ENCODE measurements at regions not wholly inside any gene's neighbourhood (a gene's known extent, or its start where the extent isn't known, plus 50 kb on each side); places are given as distances from the start of the nearest gene placed in this dataset.

DNA sequence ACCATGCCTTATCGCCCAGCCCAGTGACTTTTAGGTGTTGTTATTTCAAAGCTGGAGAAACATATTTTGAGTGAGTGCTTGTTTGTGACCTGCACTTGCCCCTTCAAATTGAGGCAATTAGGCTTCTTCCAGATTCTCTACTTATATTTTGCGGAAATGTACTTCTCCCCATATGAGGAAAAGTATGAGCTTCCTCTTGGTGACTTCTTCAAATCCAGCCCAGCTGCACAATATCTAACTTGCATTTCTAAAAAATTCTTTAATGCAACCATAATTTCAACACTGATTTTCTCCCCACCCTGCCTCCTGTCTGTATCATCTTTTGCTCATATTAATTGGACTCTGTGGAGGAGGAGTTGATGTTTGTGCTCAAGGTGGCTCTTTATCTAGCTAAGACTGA lies 391.2 kb upstream of the POU3F3 start:
- Histone ChIP-seq H3K27ac (no peak overlapping the region), H3K4me1 (no peaks in the 10 kb centered on the region), H3K27me3 (no peaks in the 10 kb centered on the region), H3K36me3 (no peaks in the 10 kb centered on the region), H3K4me3 (no peak overlapping the region), H3K9me3 (no peaks in the 10 kb centered on the region)
- TF ChIP-seq POLR2AphosphoS5 (IDR thresholded peaks at IDR 0.05) (no peak), POLR2A (IDR thresholded peaks at IDR 0.05) (no peak), EP300 (IDR thresholded peaks at IDR 0.05) (no peak)
- TF ChIP-seq, protein P1, sequence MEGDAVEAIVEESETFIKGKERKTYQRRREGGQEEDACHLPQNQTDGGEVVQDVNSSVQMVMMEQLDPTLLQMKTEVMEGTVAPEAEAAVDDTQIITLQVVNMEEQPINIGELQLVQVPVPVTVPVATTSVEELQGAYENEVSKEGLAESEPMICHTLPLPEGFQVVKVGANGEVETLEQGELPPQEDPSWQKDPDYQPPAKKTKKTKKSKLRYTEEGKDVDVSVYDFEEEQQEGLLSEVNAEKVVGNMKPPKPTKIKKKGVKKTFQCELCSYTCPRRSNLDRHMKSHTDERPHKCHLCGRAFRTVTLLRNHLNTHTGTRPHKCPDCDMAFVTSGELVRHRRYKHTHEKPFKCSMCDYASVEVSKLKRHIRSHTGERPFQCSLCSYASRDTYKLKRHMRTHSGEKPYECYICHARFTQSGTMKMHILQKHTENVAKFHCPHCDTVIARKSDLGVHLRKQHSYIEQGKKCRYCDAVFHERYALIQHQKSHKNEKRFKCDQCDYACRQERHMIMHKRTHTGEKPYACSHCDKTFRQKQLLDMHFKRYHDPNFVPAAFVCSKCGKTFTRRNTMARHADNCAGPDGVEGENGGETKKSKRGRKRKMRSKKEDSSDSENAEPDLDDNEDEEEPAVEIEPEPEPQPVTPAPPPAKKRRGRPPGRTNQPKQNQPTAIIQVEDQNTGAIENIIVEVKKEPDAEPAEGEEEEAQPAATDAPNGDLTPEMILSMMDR (IDR thresholded peaks at IDR 0.05) = no peak
- DNase-seq = no peak
- 87 to 92% methylated on average over 2 of the region's 2 CpGs for WGBS, 2 donors
- intact Hi-C loops (cut with DNase I) = no loop called here

DNA sequence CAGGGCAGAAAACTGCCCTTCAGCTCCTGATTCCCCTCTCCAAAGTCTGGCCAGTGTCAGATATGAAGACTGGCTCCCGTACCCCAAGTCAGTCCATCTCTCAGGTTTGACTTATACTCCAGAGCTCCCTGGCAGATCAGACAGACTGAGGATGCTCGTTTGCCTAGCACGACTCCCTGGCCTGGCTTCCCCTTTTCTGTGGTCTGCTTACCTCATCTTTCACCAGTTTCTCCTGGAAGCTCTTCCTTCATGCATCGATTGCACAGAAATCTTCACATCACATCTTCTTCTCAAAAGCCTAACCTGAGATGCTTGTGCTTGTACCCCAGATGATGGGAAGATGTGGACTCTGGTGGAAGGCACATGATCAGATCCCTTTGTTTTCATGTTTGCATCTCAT lies 387.9 kb upstream of the POU3F3 start:
- WGBS, 2 donors = 56 to 80% methylated on average over 4 of the region's 4 CpGs
- no peak for DNase-seq
- H3K27me3 ChIP-seq = no peaks in the 10 kb centered on the region
- no peaks in the 10 kb centered on the region for H3K9me3 ChIP-seq
- no peak overlapping the region for H3K27ac ChIP-seq
- intact Hi-C loops (cut with DNase I) = no loop called here
- no peaks in the 10 kb centered on the region for H3K36me3 ChIP-seq
- H3K4me3 ChIP-seq = no peak overlapping the region
- TF ChIP-seq, protein P1 (IDR thresholded peaks at IDR 0.05) = no peak
- no peak for TF ChIP-seq POLR2AphosphoS5 (IDR thresholded peaks at IDR 0.05)
- no peak for TF ChIP-seq EP300 (IDR thresholded peaks at IDR 0.05)
- no peak for TF ChIP-seq POLR2A (IDR thresholded peaks at IDR 0.05)
- H3K4me1 ChIP-seq = no peaks in the 10 kb centered on the region

DNA sequence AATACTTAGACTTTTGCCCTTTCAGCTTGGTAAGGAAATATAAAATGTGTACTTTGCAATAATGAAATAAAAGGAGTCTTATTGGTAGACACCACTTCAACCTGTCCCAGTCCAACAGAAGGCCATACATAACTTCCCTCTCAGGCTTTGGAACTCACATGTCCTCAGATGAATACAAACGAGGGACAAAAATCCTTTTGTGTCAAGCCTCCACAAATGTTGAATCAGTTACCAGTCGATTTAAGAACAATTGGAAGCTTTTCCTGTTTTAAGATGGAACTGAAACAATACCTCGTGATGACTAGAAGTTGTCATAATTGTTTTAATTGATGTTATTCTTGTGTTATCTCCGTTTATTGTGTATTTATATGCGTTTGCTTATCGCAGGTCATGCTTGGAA lies 385.1 kb upstream of the POU3F3 start:
- Histone ChIP-seq H3K9me3 (no peaks in the 10 kb centered on the region), H3K36me3 (no peaks in the 10 kb centered on the region), H3K4me1 (no peaks in the 10 kb centered on the region), H3K4me3 (no peak overlapping the region), H3K27ac (no peak overlapping the region), H3K27me3 (no peaks in the 10 kb centered on the region)
- DNase-seq = no peak
- intact Hi-C loops (cut with DNase I) = no loop called here
- TF ChIP-seq, protein P1 (IDR thresholded peaks at IDR 0.05) = no peak
- no peak for TF ChIP-seq POLR2A (IDR thresholded peaks at IDR 0.05)
- no peak for TF ChIP-seq POLR2AphosphoS5 (IDR thresholded peaks at IDR 0.05)
- no peak for TF ChIP-seq EP300 (IDR thresholded peaks at IDR 0.05)
- WGBS, 2 donors = 16 to 60% methylated on average over 6 of the region's 6 CpGs

DNA sequence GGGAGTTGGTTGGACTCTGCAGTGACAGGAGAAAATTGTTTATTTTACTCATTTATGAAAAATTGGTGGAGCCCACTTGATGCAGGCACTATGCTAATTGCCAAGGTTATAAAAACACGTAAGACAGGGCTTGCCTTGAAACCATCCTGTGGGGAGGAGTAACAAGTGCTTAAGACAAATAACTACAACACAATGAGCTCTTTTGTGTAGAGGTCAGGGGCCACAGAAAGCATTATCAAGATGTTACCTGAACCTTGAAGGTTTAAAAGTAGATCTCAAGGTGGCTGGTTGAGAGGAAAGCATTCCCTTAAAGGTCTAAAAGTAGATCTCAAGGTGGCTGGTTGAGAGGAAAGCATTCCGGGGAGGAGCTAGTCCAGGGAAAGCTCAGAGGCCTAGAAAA lies 381.8 kb upstream of the POU3F3 start:
- TF ChIP-seq POLR2A (IDR thresholded peaks at IDR 0.05) = no peak
- TF ChIP-seq EP300 (IDR thresholded peaks at IDR 0.05) = no peak
- TF ChIP-seq POLR2AphosphoS5 (IDR thresholded peaks at IDR 0.05) = no peak
- TF ChIP-seq, protein P1 (IDR thresholded peaks at IDR 0.05) = no peak
- intact Hi-C loops (cut with DNase I) = no loop called here
- Histone ChIP-seq H3K36me3 (no peaks in the 10 kb centered on the region), H3K27me3 (no peaks in the 10 kb centered on the region), H3K27ac (no peak overlapping the region), H3K9me3 (no peaks in the 10 kb centered on the region), H3K4me3 (no peak overlapping the region), H3K4me1 (no peaks in the 10 kb centered on the region)
- 60 to 80% methylated on average over 2 of the region's 2 CpGs for WGBS, 2 donors
- no peak for DNase-seq

DNA sequence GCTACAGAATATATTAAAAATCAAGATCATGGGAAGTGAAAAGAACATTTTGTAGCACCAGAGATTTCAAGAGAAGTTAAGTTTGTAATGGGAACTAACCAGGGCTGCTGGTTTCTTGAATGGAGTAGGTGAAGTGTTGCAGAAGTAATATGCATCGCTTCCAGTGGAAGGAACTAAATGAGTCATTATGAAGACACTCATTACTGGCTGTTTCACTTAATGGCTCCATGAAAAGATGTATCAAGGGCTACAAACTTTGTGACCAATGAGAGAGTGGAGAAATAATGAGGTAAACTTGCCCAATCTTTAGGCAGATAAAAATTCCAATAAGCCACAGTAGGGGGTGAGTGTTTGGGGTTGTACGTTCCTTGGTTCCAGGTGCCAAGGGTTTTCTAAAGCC lies 380.4 kb upstream of the POU3F3 start:
- H3K4me3 ChIP-seq = no peak overlapping the region
- H3K27ac ChIP-seq = no peak overlapping the region
- H3K36me3 ChIP-seq = no peaks in the 10 kb centered on the region
- no peak for TF ChIP-seq EP300 (IDR thresholded peaks at IDR 0.05)
- TF ChIP-seq, protein P1 (IDR thresholded peaks at IDR 0.05) = no peak
- H3K9me3 ChIP-seq = no peaks in the 10 kb centered on the region
- WGBS, 2 donors = 83 to 86% methylated on average over 2 of the region's 2 CpGs
- H3K4me1 ChIP-seq = no peaks in the 10 kb centered on the region
- no peaks in the 10 kb centered on the region for H3K27me3 ChIP-seq
- DNase-seq = no peak
- intact Hi-C loops (cut with DNase I) = no loop called here
